ENCODE measurements at regions not wholly inside any gene's neighbourhood (a gene's known extent, or its start where the extent isn't known, plus 50 kb on each side); places are given as distances from the start of the nearest gene placed in this dataset.

DNA sequence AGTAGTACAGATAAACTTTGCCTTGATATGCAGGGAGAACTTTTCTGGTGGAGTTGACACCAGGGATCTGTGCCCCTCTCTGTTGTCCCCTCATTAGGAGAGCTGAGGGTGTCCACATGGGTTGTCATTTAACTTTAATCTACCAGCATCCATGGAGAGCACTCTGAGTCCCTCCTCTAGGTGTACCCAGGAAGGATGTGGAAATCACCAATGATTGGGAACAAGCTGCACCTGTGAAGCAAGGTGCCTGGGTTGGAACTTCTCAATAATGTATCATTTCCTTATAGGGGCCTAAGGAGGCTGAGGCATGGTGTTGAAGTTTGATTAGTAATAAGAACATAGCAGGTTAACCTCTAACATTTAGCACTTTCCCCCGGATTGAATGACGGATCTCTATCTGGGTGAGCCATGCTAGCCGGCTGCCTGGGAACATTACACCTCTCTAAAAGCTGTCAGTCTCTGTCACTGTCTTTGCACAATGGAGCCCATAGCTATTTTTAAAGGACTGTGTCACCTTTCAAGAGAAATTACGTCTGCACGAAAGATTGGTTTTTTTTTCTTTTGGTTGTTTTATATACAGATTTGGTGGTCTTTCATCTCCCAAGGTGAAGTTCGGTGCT, 239.3 kb downstream of the MAF start:
- TF ChIP-seq CTCF (tag by site-specific recombination; IDR thresholded peaks at IDR 0.05) (no peak), YY1 (tag by site-specific recombination; IDR thresholded peaks at IDR 0.05) (no peak), ZNF707 (tag by site-specific recombination; IDR thresholded peaks at IDR 0.05) (no peak), ZNF600 (tag by site-specific recombination; IDR thresholded peaks at IDR 0.05) (no peak)

Measured in HEK293 (cell line).